ENCODE measurements at regions not wholly inside any gene's neighbourhood (a gene's known extent, or its start where the extent isn't known, plus 50 kb on each side); places are given as distances from the start of the nearest gene placed in this dataset.

- Histone ChIP-seq H2AFZ (ENCODE audit: low read length) (no peak overlapping the region), H2BK20ac (ENCODE audit: low read length) (no peak overlapping the region), H3K18ac (ENCODE audit: extremely low read depth, low read length) (no peak overlapping the region), H3K23ac (ENCODE audit: insufficient read length) (no peak overlapping the region), H3K79me1 (ENCODE audit: low read depth, low read length) (no peaks in the 10 kb centered on the region), H3K14ac (ENCODE audit: insufficient read length) (no peak overlapping the region), H3K27me3 (replicated peaks in 1 of 4; ENCODE audit: control insufficient read depth in 3 of 4, extremely low read depth in 1 of 4, insufficient read depth in 3 of 4, low read length in 3 of 4) (no peaks in the 10 kb centered on the region), H2BK5ac (ENCODE audit: low read depth, low read length) (no peak overlapping the region), H3K9me3 (ENCODE audit: insufficient read depth in 2 of 2, low read depth in 1 of 2, low read length in 1 of 2) (no peaks in the 10 kb centered on the region), H2BK15ac (ENCODE audit: low read length) (no peak overlapping the region), H2BK120ac (replicated peaks; ENCODE audit: low read depth, low read length) (no peak overlapping the region), H4K20me1 (replicated peaks in 1 of 2; ENCODE audit: control insufficient read depth in 1 of 2, insufficient read depth in 2 of 2, low read length in 2 of 2) (no peaks in the 10 kb centered on the region), H3K4me2 (ENCODE audit: insufficient read depth in 1 of 2, low read depth in 2 of 2, low read length in 2 of 2) (no peak overlapping the region), H2BK12ac (ENCODE audit: low read depth, low read length) (no peak overlapping the region), H3K4me3 (ENCODE audit: extremely low read depth in 1 of 4, insufficient read depth in 2 of 4, low read depth in 3 of 4, low read length in 4 of 4) (no peak overlapping the region), H3K9ac (replicated peaks in 1 of 4; ENCODE audit: extremely low read depth in 1 of 4, low read depth in 3 of 4, low read length in 3 of 4) (no peak overlapping the region), H3K23me2 (ENCODE audit: low read depth, low read length) (no peaks in the 10 kb centered on the region), H4K5ac (ENCODE audit: insufficient read length, low read depth, low read length) (no peak overlapping the region), H4K91ac (replicated peaks; ENCODE audit: insufficient read length, low read length) (no peak overlapping the region), H3K36me3 (ENCODE audit: control insufficient read depth in 2 of 4, insufficient read depth in 4 of 4, low read length in 3 of 4) (no peaks in the 10 kb centered on the region), H3K4me1 (replicated peaks in 1 of 4; ENCODE audit: control insufficient read depth in 3 of 4, insufficient read depth in 4 of 4, low read length in 3 of 4) (peaks cover 0 to 4% (median 3%) of the 10 kb centered on the region in 4 experiments; a peak in 4 of 7 replicates), H3K79me2 (ENCODE audit: control insufficient read depth in 1 of 2, insufficient read depth in 2 of 2, low read length in 2 of 2) (no peaks in the 10 kb centered on the region), H3K27ac (ENCODE audit: low read depth, low read length) (no peak overlapping the region), H2AK5ac (ENCODE audit: low read depth, low read length) (no peak overlapping the region), H4K8ac (ENCODE audit: extremely low read depth, insufficient read depth, low read length) (no peak overlapping the region; the same call in 1 of the 2 replicates), H3K4ac (replicated peaks; ENCODE audit: insufficient read length, low read depth, low read length) (no peak overlapping the region), H3K56ac (replicated peaks; ENCODE audit: insufficient read length, low read depth, low read length) (no peak overlapping the region)
- CTCF ChIA-PET (ENCODE audit: partially characterized antibody) = interaction anchor here (1.1 kb wide), 1 partner anchor 13 kb away, joined by 5 read pairs; no protein-coding TSS in a partner anchor
- FAIRE-seq (no peak), DNase-seq (ENCODE audit: low read depth in 1 of 2, low spot score in 2 of 2) (no peak)
- POLR2A ChIA-PET (ENCODE audit: partially characterized antibody) = interaction anchor here (0.6 kb wide), 1 partner anchor 22 kb away, joined by 3 read pairs; no protein-coding TSS in a partner anchor
- WGBS, 2 experiments (ENCODE audit: extremely low coverage in 1 of 2, insufficient coverage in 1 of 2, insufficient read length in 1 of 2, insufficient replicate concordance in 2 of 2, low coverage in 1 of 2, low lambda C conversion rate in 2 of 2, missing lambda C conversion rate in 1 of 2) = 79% methylated on average over 9 of the region's 9 CpGs; no CpG with 5 or more reads in 1 of the 2 experiments
- TF ChIP-seq BACH1 (IDR thresholded peaks at IDR 0.05; ENCODE audit: low read length) (no peak), EGR1 (IDR thresholded peaks at IDR 0.05; ENCODE audit: borderline replicate concordance, low read depth, low read length) (no peak), ASH2L (IDR thresholded peaks at IDR 0.05; ENCODE audit: low read length) (peak; percentile 36), CTBP2 (IDR thresholded peaks at IDR 0.05; ENCODE audit: borderline replicate concordance, insufficient read depth, insufficient read length, low read length) (no peak)
Measured at GRCh38 chr15:29376590-29376989, 107.0 kb upstream of the NSMCE3 start.

Measured in H1 (cell line).